Activated T-helper 9 cell treated with anti-CD3 and anti-CD28 coated beads, Interleukin-2, amount 50 U/mL, for 16 hours (primary cell): ENCODE measurements at regions not wholly inside any gene's neighbourhood (a gene's known extent, or its start where the extent isn't known, plus 50 kb on each side); places are given as distances from the start of the nearest gene placed in this dataset.

Source experiments
- DNase-seq: peaks from one replicate; pipeline ENCODE4 v3.0.0-alpha.2; 2020; ENCODE audit warnings: low read depth

DNA sequence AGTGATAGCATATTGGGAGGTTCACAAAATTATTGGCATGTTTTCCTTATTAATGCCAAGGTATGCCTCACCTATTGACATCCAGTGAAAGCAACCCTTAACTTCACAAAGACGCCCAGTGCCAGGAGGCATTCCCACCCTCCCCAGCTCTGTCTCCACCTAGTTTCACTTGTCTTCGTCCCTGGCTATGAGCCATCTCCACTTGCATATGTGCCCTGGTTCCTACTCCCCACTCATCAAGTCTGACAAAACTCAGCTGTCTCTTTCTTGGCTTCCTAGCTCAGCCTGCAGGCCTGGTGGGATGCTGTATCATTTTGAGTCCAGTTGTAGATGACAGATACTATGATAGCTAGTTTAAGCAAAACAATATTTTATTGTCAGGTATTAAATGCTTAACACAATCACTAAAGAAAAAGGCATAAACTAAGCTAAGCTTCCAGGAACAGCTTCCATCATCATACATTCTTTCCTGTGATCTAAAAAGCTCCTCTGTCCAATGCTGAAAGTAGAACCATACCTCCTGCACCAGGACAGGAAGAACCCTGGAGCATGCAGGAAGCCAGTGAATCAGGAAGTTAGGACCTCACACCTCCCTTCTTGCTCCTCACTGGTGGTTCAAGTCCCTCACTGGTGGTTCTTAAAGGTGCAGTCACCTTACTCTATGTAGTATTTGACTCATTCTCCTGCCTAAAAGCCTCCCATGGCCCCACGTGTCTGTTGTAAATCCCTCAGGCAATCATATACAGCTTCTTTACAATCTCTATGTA, 410.3 kb upstream of the RASGEF1B start:
- DNase-seq, result no peak

DNA sequence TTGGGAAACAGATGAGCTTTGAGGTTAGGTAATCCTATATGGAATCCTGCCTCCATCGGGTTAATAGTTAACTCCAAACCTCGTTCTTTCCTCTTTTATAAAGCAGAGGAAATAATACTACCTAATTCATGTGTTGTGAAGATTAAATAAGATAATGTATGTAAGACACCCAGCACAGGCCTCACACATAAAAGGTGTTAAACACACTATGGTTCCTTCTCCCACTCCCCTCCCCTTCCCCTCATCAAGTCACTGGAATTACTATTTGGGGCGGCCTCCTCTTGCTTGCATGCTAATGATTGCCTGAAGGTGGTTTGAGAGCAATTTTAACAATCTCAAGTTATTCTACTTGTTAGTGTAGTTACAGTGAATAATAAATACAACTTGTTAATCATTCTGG, 404.4 kb upstream of the RASGEF1B start:
- no peak for DNase-seq

DNA sequence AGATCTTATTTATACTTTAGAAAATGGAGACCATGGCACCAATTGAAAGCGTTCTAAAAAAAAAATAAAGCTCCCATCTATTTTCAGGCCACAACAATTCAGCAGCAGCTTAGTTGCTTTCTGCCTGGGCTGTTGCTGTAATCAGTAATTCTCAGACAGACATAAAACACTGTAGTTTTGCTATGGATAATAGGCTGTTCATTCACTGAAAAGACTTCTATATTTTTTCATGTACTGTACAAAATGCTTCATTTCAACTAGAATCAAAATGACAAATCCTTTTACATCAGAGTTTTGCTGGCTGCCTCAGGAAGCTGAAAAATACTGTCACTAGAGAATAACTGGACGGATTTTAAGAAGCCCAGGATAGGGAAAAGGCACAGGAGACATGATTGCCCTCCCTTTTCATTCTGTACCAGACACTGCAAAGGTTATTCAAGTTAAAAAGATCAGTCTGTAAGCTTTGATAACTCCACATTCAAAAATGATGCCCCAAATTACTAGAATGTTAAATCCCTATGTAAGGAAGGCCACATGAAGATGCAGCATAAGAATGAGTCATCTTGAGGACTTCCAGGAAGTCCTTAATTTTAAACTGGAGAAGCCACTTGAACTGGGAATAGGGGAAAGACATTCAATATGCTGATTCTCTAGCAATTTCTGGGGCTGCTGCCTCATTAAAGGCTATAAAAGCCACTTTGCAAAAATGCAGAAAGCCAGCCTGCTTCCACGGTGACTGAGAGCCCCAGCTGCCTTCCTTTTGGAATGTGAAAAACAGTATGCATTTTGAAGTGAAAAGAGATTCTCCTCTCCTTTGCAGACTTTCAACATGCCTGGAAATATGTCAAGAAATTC, 403.2 kb upstream of the RASGEF1B start:
- DNase-seq, result no peak

DNA sequence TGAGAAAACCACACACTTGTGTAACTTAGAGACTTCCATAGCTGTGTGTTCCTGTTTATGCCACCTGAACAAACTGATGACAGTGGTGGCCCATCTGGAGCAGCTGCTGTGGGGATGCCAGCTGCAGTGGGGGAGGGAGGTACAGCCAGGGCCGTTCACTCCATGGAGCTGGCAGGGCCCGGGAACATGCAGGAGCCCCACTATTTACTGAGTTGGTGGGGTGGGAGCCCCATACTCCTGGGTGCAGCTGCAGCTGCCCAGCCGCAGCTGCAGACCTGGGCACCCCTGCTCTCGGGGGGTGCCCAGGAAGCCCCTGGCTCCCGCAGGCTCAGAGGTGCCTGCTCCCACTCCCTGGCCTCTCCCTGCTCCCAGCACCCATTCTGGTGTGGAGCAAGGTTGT, 398.6 kb upstream of the RASGEF1B start:
- no peak for DNase-seq

DNA sequence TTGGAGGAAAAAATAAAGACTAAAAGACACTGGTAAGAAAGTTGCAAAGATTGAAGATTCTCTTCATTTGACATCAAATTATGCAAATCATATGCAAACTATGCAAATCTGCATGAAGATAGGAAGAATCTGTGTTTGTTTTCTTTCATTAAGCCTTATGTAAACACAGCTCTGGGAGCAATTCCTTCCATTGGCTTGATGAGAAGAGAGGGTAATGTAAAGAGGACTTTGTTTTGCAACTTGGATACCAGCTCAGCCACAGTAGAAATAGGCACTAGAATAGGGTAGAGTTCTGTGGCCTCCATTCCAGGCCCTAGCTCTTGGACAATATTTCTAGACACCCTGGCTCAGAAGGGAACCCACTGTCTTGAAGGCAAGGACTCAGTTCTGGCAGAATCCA, 388.4 kb upstream of the RASGEF1B start:
- no peak for DNase-seq

DNA sequence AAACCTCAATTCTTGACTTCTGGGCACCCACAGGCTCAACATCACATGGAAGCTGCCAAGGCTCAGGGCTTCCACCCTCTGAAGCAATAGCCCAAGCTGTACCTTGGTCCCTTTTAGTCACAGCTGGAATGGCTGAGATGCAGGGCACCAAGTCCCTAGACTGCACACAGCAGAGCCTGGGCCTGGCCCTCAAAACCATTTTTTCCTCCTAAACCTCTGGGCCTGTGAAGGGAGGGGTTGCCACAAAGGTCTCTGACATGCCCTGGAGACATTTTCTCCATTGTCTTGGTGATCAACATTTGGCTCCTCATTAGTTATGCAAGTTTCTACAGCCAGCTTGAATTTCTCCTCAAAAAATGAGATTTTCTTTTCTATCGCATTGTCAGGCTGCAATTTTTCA, 382.7 kb upstream of the RASGEF1B start:
- DNase-seq, result no peak

DNA sequence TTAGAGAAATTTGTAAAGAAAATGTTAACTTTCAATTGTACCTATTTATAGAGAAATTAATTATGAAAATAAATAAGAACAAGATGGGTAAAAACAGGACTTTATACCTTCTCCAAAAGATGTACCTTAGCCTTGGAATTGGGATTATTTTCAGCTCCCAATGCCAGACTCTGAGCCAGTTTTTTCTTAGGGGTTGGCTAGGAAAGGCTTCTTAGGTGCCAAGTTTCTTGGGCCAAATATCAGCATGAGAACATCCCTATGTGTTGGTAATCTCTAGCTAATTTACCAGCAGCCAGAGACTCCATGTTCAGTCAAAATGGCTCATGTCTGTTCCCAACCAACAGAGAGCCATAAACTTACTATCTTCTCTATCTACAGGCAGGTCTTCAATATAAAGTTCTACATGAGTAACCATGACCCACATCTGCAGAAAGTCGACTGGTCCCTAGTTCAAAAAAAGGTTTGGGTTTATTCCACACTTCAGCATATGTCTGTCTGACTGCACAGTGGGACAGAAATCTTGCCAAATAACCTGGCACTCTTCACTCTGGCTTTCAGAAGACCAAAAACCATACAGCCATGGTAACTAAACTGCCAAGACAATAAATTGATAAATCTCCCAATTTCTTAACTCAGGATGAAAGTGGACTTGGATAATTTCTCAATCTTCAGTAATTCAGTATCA, 380.5 kb upstream of the RASGEF1B start:
- no peak for DNase-seq

DNA sequence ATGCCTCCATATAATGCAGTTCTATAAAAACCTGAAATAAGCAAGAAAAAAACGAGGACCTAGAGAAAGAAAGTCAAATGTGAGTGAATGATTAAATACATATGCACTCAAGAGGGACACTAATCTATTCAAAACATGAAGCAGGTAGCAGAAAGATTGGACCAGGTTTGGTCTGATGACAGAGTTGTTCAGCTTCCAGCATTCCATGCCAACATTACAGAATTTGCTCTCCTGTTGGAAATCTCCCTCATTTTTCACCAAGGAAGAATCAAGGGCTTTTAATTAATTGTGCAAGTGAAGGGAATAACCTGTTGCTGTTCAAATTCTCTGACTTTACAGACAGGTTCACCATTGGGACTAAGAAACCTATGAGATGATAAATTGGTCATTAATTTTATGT, 379.0 kb upstream of the RASGEF1B start:
- DNase-seq, result no peak

DNA sequence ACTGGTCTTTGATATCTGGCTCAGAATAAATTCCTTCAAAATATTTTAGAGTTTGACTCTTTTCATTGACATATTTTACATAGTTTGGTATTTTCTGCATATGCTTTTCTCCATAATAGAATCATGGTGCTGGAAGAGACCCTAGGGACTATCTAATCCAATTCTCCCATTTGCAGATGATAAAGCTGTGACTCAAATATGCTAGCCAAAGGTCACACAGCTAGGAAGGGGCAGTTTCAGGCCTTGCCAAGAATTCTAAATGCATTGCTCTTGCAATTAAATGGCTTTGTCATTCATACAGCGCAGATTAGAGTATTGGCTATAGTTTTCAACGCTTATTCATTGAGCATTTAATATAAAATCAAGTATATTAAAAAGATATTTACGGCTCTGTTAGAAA, 374.1 kb upstream of the RASGEF1B start:
- no peak for DNase-seq

DNA sequence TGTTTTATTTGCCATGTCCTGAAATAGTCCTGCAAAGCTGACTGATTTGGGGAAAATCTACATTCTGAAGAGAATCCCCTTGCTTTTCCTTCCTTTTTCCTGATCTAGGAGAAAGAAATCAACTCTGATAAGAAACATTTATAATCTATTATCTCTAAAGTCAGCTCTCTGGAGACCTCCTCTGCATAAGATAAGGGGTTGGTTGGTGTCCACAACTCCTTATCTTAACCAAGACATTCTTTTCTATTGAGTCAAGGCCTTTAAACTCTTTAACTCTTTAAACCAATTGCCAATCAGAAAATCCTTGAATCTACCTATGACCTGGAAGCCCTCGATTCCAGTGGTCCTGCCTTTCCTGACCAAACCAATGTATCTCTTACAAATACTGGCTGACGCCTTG, 373.6 kb upstream of the RASGEF1B start:
- DNase-seq, result no peak

DNA sequence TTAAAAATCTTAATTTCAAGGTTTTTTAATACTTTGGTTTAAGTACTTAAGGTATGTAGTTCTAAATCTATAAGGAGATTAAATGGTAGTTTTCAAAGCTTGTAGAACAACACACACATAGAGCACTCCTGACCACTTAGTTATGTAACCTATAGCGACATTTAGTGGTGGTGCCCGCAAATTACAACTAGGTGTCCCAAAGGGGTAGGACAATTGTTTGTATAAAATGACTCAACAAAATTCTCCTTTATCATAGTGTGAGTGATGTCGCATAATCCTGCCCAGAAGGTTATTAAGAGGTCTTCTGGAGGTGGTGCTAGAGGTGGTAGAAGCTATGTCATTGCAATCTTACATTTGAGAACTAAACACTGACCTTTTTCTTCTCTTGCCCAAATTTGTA, 373.0 kb upstream of the RASGEF1B start:
- DNase-seq, result peak; percentile 41

DNA sequence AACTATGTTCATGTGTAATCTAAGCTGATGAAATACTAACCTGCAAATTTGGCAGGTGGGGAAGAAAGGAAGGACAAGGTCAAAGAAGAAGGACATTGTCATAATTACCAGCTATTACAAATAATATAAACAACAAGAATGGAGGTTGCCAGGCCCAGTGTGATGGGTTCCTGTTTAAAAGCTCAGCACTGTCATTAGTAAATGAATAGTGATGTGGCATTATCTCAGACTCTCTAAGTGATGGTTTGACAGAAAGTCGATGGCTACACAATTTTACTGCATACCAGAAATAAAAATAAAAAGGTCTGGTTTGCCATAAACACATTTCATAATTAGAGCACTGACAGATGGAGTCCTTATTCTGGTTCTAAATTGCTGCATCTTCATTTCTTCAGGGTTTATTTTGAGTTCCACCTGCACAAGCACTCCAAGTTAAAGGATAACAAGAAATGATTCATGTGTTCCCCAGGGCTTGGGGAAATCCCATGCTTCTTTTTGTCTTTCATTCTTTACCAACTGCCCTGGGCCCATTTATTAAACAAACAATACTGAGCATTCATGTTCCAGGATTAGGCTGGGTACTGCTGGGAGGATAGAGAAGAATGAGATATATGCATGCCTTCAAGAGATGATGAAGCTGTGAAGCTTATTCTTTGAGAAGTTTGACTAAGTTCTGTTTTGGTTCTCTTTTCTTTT, 367.8 kb upstream of the RASGEF1B start:
- DNase-seq, result no peak

DNA sequence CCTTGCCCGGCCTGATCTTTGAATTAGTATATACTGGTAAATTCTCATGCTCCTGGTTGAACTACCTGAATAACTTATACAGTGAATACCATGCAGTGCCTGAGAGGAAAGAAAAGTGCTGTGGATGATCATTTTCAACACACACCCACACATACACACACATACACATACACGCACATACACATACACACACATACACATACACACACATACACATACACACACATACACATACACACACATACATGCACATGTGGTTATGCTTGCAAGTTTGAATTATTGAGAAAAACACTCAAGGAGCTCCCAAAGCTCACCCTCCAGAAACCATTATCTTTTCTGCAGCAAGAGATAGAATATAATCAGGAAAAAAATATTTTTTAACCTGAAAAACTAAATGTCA, 366.9 kb upstream of the RASGEF1B start:
- DNase-seq, result no peak

DNA sequence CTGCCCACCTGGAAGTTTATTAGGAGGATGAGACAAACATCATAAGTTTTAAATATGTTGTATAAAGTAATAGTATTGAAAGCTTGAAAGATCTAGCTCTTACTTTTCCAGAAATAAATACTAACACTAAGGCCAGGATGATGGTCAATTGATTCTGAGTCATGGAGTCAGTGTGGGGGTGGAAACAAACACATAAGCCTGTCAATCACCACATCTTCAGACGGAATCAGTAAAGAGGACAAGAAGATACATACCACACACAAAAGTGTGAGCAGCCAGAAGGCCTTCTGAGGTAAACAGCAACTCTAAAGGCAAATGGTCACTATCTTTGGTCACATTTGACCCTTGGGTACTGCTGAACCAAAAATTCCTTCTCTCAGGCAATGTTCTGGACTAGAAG, 365.0 kb upstream of the RASGEF1B start:
- no peak for DNase-seq

DNA sequence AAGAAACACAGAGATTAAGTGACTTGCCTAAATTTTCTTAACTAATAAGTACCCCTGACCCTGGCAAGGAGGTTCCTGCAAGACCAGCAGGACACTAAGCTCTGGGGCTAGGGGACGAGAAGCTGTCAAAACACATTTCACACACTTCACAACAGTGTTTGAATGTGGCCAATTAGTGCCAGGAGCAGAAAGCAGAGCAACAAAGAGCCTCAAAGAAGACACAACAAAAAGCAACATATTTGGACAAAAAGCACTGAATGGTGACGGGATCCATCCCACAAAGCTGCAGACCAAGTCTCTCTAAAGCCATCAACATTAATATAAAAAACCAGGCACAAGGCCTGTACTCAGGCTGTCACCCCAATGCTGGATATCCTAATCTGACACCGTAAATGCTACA, 361.9 kb upstream of the RASGEF1B start:
- no peak for DNase-seq

DNA sequence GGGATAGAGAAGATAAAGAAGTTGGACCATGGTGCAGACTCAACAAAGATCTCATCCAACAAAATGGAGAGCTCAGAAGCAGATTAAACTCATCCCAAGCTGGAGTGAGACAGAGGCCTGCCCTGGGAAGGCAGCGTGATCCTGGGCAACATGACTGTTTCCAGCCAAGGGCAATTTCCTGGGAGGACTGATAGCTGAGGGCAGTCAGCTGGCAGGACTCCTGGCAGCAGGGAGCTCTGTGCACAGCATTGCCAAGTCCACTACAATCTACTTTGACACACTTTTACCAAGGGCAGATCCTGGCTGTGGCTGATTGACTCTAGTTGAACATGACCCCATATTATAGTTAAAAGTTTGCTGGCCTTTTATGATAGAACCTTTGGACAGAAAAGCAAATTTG, 357.3 kb upstream of the RASGEF1B start:
- no peak for DNase-seq

DNA sequence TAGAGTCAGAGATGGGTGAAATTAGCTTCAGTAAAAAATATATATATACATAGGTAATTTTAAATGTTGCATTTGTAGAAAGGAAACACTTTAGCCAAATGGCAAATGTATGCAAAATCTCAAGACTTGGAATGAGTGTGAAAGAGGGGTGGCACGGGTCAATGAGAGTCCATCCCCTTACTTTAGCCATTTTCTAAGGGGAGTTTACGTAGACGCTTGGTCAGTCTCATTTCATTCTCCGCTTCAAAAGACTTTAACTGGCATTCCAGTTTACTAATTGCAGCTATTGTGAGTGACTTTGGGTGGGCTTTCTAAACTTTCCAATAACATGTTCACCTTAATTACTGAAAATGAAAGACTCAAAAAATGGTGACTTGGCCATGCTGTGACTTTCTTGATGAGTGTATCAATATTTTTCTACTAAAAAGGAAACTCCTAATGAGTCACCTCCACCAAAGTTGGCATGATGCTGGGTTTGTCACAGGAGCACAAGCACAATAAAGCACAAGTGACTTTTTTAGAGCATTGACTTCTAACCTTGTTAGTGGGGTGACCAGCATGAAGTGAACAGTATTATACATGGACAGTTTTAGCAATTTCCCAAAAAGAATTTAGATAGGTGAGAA, 356.0 kb upstream of the RASGEF1B start:
- no peak for DNase-seq

DNA sequence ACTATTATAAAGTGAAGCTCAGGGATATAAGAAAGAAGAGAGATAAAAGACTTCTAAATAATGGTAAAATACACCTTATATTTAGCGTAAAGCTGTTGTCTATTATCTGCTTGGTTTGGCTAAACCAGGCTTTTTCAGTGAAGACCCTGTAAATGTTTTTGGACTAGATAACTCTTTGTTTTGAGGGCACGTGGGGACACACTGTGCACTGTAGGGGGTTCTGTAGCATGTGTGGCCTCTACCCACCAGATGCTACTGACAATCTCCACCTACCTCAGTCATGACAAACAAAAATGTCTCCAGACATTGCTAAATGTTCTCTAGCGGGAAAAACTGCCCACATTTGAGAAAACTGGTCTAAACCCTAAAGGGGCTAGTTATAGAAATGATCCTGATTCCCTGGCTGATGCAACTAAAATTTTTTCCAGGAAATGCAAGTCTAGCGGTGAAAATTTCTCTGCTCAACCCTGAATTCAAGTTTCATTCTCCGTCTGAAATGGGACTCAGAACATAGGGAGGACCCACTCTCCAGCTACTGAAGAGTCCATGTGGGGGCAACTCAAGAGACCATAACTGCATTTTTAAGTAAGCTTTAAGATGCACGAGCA, 355.2 kb upstream of the RASGEF1B start:
- DNase-seq, result no peak

DNA sequence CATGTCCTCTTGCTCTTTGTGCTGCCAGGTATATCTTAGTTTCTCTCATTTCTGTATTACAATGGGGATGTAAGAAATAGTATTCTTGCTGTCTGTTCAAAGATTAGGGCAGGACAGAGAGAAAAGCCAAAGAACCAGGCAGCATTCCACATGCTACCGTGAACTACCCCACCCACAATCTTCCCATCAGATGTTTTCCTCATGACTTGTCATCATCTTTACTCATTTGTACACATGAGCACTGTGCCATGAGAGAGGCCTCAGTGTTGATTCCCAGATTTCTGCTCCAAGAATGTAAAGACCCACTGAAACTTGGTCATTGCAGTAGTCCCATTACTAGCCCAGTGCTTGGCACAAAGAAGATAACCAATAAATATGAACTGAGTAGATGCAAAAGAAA, 354.6 kb upstream of the RASGEF1B start:
- DNase-seq, result no peak

DNA sequence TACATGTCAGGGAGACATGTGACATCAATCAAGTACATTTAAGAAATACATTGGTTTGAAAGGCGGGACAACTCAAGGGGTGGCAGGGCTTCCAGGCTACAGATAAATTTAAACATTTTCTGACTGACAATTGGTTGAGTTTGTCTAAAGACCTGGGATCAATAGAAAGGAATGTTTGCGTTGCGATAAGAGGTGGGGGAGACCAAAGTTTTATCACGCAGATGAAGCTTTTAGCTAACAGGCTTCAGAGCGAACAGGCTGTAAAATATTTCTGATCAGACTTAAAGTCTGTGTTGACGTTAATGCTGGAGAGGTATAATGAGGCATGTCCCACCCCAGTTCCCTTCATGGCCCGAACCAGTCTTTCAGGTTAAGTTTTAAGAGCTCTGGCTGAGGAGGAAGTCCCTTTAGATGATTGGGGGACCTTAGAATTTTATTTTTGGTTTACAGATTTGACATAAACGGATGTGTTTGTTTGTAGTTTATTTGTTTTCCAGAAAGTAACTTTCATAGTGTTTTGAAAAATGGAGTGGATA, 346.7 kb upstream of the RASGEF1B start:
- DNase-seq, result no peak
